ENCODE measurements at regions not wholly inside any gene's neighbourhood (a gene's known extent, or its start where the extent isn't known, plus 50 kb on each side); places are given as distances from the start of the nearest gene placed in this dataset.
"Not testable (repeated sequence)": the region's sequence is repeated elsewhere in the genome, so short reads cannot be mapped to it uniquely, and the experiment has no call there.

- DNase-seq (ENCODE audit: low spot score), result no peak
These were observed 104.5 kb upstream of the ZC3H15 start for GRCh38 chr2:186381573-186381972.

GRCh38 chr2:186382932-186383331 is 103.1 kb upstream of the ZC3H15 start:
- no peak for DNase-seq (ENCODE audit: low spot score)

GRCh38 chr2:186384226-186384625 is 101.8 kb upstream of the ZC3H15 start:
- no peak for DNase-seq (ENCODE audit: low spot score)

GRCh38 chr2:186385638-186386201 is 100.3 kb upstream of the ZC3H15 start:
- DNase-seq (ENCODE audit: low spot score), result not testable (repeated sequence)

- DNase-seq (ENCODE audit: low spot score), result no peak
These were observed 86.9 kb upstream of the ZC3H15 start for GRCh38 chr2:186399082-186399644.

GRCh38 chr2:186405842-186406241 is 80.2 kb upstream of the ZC3H15 start:
- DNase-seq (ENCODE audit: low spot score), result no peak

- no peak for DNase-seq (ENCODE audit: low spot score)
These were observed 78.4 kb upstream of the ZC3H15 start for GRCh38 chr2:186407611-186408010.

- DNase-seq (ENCODE audit: low spot score), result no peak
These were observed 75.3 kb upstream of the ZC3H15 start for GRCh38 chr2:186410802-186411201.

- no peak for DNase-seq (ENCODE audit: low spot score)
These were observed 63.8 kb upstream of the ZC3H15 start for GRCh38 chr2:186422226-186422625.

- no peak for DNase-seq (ENCODE audit: low spot score)
These were observed 62.6 kb upstream of the ZC3H15 start for GRCh38 chr2:186423481-186423880.

GRCh38 chr2:186424265-186424664 is 61.8 kb upstream of the ZC3H15 start:
- no peak for DNase-seq (ENCODE audit: low spot score)

GRCh38 chr2:186425576-186425975 is 60.5 kb upstream of the ZC3H15 start:
- DNase-seq (ENCODE audit: low spot score), result no peak

- DNase-seq (ENCODE audit: low spot score), result no peak
These were observed 59.7 kb upstream of the ZC3H15 start for GRCh38 chr2:186426153-186427016.

GRCh38 chr2:186427017-186427350 is 59.1 kb upstream of the ZC3H15 start:
- not testable (repeated sequence) for DNase-seq (ENCODE audit: low spot score)

- no peak for DNase-seq (ENCODE audit: low spot score)
These were observed 58.1 kb upstream of the ZC3H15 start for GRCh38 chr2:186427970-186428369.

- no peak for DNase-seq (ENCODE audit: low spot score)
These were observed 57.0 kb upstream of the ZC3H15 start for GRCh38 chr2:186429104-186429503.

GRCh38 chr2:186431306-186431705 is 54.8 kb upstream of the ZC3H15 start:
- DNase-seq (ENCODE audit: low spot score), result no peak

GRCh38 chr2:186433040-186433439 is 53.0 kb upstream of the ZC3H15 start:
- DNase-seq (ENCODE audit: low spot score), result no peak

- DNase-seq (ENCODE audit: low spot score), result no peak
These were observed 52.2 kb upstream of the ZC3H15 start for GRCh38 chr2:186433777-186434432.

Measured in pons (tissue), 1 donor.